HFFc6 (cell line): ENCODE measurements at regions not wholly inside any gene's neighbourhood (a gene's known extent, or its start where the extent isn't known, plus 50 kb on each side); places are given as distances from the start of the nearest gene placed in this dataset.

Experiments used
- DNase-seq: peaks from one replicate; pipeline ENCODE4 v3.0.0-alpha.2; 2018
- H3K27ac Mint-ChIP-seq: 2 replicates; pipeline ENCODE4 v1.8.0; 2020; ENCODE audit warnings: mild to moderate bottlenecking, mixed read lengths
- H3K27me3 Mint-ChIP-seq: 2 replicates; pipeline ENCODE4 v1.8.0; 2021; ENCODE audit warnings: mild to moderate bottlenecking, moderate library complexity, mixed read lengths; ENCODE audit not compliant: insufficient read depth
- H3K36me3 Mint-ChIP-seq: 2 replicates; pipeline ENCODE4 v1.8.0; 2021; ENCODE audit warnings: low read depth, mixed read lengths
- H3K4me1 Mint-ChIP-seq: 2 replicates; pipeline ENCODE4 v1.8.0; 2020; ENCODE audit warnings: low read depth, mixed read lengths
- H3K4me3 Mint-ChIP-seq: 2 replicates; pipeline ENCODE4 v1.8.0; 2020; ENCODE audit warnings: mild to moderate bottlenecking, moderate library complexity, mixed read lengths
- H3K9me3 Mint-ChIP-seq: 2 replicates; pipeline ENCODE4 v1.8.0; 2020; ENCODE audit warnings: mild to moderate bottlenecking, mixed read lengths
- TF ChIP-seq, protein P1 (sequence below): fragments of 200-600 bp; sonication (generic); IDR thresholded peaks from 2 replicates; pipeline ENCODE4 v1.5.0; 2021; ENCODE audit warnings: antibody characterized with exemption, mild to moderate bottlenecking

DNA sequence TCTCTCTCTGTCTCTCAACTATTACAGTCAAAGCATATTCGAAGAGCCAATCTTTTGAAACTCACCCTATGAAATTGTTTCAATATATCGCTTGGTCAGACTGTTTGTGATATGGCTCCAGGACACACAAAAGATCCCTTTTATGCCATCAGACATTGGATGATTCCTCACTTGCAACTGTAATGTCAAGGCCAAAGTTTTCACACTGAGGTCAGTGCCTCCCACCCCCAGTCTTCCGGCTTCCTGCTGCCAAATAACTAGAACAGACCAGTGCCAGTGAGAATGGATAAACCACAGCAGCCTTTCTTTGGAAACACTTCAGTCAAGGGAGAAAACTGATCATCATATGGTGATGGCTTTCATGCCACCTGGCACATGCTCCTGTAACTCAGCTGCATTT lies 321.9 kb upstream of the ZFHX3 start:
- no peak for DNase-seq
- H3K27me3 Mint-ChIP-seq = peaks cover 26% of the 10 kb centered on the region

DNA sequence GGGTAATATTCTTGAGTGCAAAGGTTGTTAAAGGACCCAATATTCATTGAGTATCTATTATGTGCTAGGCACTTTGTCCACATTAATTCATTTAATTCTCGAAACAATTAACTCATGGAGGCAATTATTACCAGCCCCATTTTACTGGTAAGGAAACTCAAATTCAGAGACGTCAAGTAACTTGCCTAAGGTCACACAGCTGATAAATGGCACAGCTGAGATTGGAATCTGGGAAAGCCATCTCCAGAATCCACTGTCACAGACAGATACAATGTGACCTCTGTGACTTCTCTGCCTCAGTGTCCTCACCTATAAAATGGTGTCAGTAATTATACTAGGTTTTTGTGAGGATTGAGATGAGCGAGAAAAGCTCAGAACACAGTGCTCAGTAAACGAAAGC lies 320.8 kb upstream of the ZFHX3 start:
- DNase-seq = no peak
- H3K27me3 Mint-ChIP-seq = peaks cover 29% of the 10 kb centered on the region
- H3K4me3 Mint-ChIP-seq = no peak overlapping the region
- no peaks in the 10 kb centered on the region for H3K9me3 Mint-ChIP-seq
- H3K4me1 Mint-ChIP-seq = no peaks in the 10 kb centered on the region
- no peak overlapping the region for H3K27ac Mint-ChIP-seq
- TF ChIP-seq, protein P1, sequence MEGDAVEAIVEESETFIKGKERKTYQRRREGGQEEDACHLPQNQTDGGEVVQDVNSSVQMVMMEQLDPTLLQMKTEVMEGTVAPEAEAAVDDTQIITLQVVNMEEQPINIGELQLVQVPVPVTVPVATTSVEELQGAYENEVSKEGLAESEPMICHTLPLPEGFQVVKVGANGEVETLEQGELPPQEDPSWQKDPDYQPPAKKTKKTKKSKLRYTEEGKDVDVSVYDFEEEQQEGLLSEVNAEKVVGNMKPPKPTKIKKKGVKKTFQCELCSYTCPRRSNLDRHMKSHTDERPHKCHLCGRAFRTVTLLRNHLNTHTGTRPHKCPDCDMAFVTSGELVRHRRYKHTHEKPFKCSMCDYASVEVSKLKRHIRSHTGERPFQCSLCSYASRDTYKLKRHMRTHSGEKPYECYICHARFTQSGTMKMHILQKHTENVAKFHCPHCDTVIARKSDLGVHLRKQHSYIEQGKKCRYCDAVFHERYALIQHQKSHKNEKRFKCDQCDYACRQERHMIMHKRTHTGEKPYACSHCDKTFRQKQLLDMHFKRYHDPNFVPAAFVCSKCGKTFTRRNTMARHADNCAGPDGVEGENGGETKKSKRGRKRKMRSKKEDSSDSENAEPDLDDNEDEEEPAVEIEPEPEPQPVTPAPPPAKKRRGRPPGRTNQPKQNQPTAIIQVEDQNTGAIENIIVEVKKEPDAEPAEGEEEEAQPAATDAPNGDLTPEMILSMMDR = no peak
- no peaks in the 10 kb centered on the region for H3K36me3 Mint-ChIP-seq

More for the DNA sequence above, 321.9 kb upstream of the ZFHX3 start:
- no peaks in the 10 kb centered on the region for H3K9me3 Mint-ChIP-seq
- no peak overlapping the region for H3K4me3 Mint-ChIP-seq
- no peaks in the 10 kb centered on the region for H3K4me1 Mint-ChIP-seq
- TF ChIP-seq, protein P1 = no peak
- H3K27ac Mint-ChIP-seq = no peak overlapping the region
- no peaks in the 10 kb centered on the region for H3K36me3 Mint-ChIP-seq

DNA sequence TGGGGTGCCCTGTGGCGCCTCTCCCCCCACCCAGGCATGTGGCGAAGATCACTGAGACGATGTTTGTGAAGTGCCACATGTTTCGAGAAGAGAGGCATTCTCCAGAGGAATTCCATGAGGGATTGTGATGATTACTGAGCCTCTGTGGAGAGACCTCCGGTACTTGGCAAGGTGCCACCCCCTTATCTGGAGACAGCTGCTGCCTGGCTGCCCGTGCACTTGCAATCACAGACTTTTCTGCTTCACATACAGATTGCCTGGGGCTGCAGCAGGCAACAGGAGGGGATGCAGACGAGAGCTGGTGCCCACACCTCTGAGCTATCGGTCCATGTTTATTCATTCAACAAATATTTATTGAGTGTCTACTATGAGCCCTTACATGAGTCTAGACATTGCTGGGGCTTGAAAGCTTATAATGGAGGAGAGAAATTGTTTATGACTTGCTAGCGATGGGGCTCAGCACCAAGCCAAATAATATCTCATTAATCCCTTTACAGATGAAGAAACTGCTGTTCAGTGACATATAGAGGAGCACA lies 317.2 kb upstream of the ZFHX3 start:
- no peak overlapping the region for H3K27ac Mint-ChIP-seq
- no peak for DNase-seq
- no peaks in the 10 kb centered on the region for H3K36me3 Mint-ChIP-seq
- H3K9me3 Mint-ChIP-seq = no peaks in the 10 kb centered on the region
- H3K27me3 Mint-ChIP-seq = peaks cover 18% of the 10 kb centered on the region
- H3K4me3 Mint-ChIP-seq = no peak overlapping the region
- TF ChIP-seq, protein P1 = no peak
- H3K4me1 Mint-ChIP-seq = no peaks in the 10 kb centered on the region

DNA sequence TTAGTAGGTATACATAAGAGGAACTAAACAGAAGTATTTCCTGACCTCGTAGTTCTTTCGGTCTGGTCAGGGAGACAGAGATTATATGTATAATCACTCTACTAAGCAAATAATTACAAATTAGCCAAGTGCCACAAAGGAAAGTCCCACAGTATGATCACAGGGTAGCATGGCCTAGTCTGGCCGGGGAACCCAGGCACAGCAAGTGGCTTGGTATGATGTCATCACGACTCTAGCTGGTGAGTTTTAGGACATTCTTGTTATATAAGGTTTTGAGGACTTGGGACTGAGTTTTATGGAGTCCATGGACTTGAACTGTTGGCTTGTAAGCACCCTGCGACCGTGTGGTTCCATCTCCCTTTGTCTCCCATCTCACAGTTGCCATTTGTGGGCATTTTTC lies 316.5 kb upstream of the ZFHX3 start:
- no peak overlapping the region for H3K27ac Mint-ChIP-seq
- peaks cover 18% of the 10 kb centered on the region for H3K27me3 Mint-ChIP-seq
- TF ChIP-seq, protein P1 = no peak
- no peak for DNase-seq
- no peaks in the 10 kb centered on the region for H3K36me3 Mint-ChIP-seq
- no peak overlapping the region for H3K4me3 Mint-ChIP-seq
- H3K4me1 Mint-ChIP-seq = no peaks in the 10 kb centered on the region
- no peaks in the 10 kb centered on the region for H3K9me3 Mint-ChIP-seq

DNA sequence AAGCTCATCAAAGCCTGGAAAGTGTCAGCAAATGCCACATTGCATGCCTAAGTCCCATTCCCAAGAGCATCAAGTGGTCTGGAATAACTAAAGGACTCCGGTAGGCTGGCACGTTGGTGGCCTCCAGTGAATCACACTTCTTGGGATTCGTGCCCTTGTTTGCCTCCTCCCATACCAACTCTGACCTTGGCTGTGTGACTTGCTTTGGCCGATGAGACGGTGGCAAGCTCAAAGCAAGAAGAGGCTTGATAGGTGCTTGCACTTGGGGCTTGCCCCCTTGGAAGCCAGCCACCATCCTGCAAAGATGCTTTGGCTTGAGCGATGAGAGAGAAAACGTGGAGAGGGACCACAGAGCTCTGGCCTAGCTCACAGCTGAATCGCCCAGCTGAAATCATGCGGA lies 313.1 kb upstream of the ZFHX3 start:
- H3K36me3 Mint-ChIP-seq = no peaks in the 10 kb centered on the region
- DNase-seq = no peak
- H3K27ac Mint-ChIP-seq = no peak overlapping the region
- TF ChIP-seq, protein P1 = no peak
- H3K4me1 Mint-ChIP-seq = no peaks in the 10 kb centered on the region
- H3K4me3 Mint-ChIP-seq = no peak overlapping the region
- H3K27me3 Mint-ChIP-seq = peaks cover 20% of the 10 kb centered on the region
- no peaks in the 10 kb centered on the region for H3K9me3 Mint-ChIP-seq
